ENCODE measurements at regions not wholly inside any gene's neighbourhood (a gene's known extent, or its start where the extent isn't known, plus 50 kb on each side); places are given as distances from the start of the nearest gene placed in this dataset.

DNA sequence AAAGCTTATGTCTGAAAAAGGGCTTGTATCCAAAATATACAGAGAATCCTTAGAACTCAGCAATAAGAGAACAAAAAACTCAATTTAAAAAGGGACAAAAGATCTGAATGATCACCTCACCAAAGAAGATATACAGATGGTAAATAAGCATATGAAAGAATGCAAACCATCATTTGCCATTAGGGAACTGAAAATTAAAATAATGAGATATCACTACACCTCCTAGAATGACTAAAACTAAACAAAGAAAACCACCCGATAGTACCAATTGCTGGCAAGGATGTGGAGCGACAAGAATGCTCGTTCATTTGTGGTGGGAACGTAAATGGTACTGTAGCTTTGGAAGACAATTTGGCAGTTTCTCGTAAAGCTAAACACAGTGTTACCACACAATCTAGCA is 66.9 kb upstream of the MPHOSPH6 start:
- DNase-seq (ENCODE audit: low read depth), result no peak

DNA sequence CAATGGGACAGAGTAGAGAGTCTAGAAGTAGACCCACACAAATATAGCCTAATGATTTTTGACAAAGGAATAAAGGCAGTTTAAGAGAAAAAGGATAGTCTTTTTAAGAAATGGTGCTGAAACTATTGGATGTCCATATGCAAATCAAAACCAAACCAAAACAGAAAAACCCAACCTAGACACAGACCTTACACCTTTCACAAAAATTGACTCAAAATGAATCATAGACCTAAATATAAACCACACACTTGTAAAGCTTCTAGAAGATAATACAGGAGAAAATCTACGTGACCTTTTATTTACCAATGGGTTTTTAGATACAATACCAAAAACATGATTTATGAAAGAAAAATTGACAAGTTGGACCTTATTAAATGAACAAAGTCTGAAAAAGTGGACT is 66.4 kb upstream of the MPHOSPH6 start:
- no peak for DNase-seq (ENCODE audit: low read depth)

DNA sequence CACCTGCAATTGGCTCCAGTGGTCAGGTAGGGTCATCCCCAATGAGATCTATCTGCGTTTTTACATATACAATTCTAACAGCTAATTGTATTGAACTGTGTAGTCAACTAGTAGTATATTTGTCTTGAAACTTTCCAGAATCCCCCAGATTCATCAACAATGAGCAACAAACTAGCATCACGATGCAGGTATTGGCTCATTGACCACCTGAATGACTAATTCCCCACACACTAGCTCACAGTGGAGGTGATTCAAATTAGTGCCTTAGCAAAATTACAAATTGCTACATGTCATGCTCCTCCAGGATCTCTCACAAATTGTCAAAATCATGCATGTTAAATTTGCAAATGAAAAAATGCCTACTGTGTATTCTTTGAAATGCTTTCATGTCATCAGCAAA is 62.8 kb upstream of the MPHOSPH6 start:
- no peak for DNase-seq (ENCODE audit: low read depth)

DNA sequence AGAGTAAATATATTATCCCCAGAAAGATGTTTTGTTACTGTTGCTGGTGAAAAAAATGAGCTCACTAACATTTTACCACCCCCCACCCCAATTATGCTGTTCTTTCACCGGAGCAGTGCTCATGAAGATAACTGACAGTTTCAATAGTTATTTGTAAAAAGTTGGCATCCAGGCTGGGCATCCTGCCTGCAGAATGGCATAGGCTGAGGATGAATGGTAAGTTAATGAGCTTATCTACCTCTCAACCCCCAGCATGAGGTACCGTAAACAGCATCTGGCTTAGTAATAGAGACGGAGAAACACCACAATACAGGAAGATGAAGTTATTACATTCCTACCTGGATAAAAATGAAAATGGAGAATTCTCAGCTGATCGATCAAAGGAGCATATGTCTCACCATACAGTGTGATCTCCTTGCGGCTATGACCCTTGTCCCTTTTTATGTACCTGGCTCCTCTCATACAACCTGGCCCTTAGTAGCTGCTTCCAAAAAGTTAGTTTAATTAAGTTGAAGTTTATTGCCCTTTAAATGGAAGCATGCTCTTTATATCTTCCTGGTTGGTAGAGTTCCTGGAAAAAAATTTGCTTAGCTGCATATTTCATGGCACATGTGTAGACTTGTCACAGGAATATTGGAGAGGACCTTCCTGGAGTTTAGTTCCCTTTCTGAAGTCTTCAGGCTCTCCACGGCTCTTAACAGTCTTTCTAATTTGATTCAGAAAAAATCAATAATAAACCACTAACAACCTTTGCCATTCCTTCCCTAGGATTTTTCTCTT is 61.2 kb upstream of the MPHOSPH6 start:
- DNase-seq (ENCODE audit: low read depth), result no peak

DNA sequence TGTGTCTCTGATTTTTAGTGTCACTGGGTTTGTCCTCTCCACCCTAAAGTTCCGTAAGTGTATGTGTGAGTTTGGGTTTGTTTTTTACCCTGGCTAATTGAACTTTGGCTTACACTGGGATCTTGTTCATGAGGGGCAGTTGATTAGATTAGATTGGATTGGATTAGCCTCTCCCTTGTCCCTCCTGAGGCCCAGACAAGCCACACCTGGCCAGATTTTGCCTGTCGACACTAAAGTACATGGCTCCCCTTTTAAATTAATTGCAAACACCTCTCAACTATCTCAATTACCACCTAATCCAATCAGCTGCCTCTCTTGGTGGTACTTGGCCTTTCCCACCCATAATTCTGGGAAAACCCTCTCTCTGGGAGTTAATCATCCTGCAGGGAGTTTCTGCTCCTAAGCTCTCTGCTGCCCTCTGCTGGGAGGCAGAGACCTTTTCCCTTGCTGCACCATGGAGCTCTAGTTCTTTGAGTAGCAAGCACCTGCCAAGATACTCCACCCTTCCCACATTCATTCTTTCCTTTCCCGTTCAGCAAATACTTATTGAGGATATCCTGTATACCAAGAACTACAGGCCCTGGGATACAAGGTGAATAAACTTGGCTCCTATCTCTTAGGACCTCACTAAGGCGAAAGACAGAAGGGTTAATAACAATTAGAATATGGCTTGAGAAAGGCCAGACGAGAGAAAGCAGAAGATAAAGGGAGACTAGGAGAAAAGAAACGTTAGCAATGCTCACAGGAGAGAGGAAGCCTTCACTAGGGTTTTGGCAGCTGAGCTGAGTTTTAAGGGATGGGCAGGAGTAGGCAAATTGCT is 60.0 kb upstream of the MPHOSPH6 start:
- DNase-seq (ENCODE audit: low read depth), result peak; percentile 18

DNA sequence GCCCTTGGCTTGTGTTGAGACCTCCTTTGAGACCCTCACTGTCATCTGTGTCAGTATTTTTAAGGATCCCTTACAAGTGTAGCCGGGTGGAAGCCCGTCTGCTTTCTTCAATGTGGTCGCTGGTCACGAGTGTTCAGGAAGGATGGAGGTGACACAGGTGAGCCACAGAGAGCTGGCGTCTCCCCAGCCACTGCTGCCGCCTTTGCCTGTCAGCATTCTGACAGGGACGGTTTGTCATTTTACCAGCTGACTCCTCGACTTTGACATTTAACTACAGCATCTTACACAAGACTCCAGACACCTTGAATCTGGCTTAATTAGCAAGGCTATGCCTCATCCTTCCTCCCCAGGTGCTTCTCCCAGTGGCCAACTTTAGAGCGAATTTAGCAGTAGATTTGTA is 56.3 kb upstream of the MPHOSPH6 start:
- no peak for DNase-seq (ENCODE audit: low read depth)

DNA sequence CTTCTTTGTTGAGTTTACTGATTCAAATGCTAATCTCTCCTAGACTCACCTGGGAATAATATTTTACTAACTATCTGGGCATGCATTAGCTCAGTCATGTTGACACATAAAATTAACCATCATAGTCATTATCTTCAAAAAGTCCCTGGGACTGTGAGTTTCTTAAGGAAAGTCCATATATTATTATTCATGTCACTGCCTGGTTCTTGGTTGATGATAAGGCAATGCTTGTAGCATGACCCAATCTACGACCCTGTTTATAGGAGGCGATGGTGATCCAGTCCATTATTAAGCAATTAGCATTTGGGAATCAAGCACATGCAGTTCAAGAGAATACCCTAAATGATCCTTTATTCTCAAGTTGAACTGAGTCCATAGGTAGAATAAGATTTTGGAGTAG is 54.8 kb upstream of the MPHOSPH6 start:
- no peak for DNase-seq (ENCODE audit: low read depth)

DNA sequence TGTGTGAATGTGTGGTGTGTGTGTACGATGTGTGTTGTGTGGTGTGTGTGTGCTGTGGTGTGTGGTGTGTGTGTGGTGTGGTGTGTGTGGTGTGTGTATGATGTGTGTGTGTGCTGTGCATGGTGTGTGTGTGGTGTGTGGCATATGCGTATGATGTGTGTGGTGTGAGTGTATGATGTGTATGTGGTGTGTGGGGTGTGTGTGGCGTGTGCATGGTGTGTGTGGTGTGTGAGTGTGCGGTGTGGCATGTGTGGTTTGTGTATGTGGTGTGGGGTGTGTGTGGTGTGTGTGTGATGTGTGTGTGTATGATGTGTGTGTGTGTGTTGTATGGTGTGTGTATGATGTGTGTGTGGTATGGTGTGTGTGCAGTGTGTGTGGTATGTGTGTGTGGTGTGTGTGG is 50.5 kb upstream of the MPHOSPH6 start:
- no peak for DNase-seq (ENCODE audit: low read depth)

All from HS-5 (cell line).